ENCODE measurements at regions not wholly inside any gene's neighbourhood (a gene's known extent, or its start where the extent isn't known, plus 50 kb on each side); places are given as distances from the start of the nearest gene placed in this dataset.
"Not testable (repeated sequence)": the region's sequence is repeated elsewhere in the genome, so short reads cannot be mapped to it uniquely, and the experiment has no call there.

GRCh38 chr18:5830902-5831301, 64.4 kb downstream of the TMEM200C start:
- H3K9me3 ChIP-seq (ENCODE audit: control insufficient read depth in 1 of 2, low read length in 2 of 2); H3K4me1 ChIP-seq (ENCODE audit: control insufficient read depth in 1 of 2, insufficient read depth in 2 of 2, low read length in 2 of 2); H3K9ac ChIP-seq (ENCODE audit: low read depth in 1 of 2, low read length in 2 of 2); H3K4me3 ChIP-seq (ENCODE audit: low read depth in 1 of 2, low read length in 2 of 2); H3K27ac ChIP-seq (ENCODE audit: low read depth, low read length); H3K36me3 ChIP-seq (ENCODE audit: control insufficient read depth in 1 of 2, insufficient read depth in 2 of 2, low read length in 2 of 2); H3K27me3 ChIP-seq (ENCODE audit: control insufficient read depth in 1 of 2, insufficient read depth in 2 of 2, low read length in 2 of 2): not testable (repeated sequence)

GRCh38 chr18:5828913-5829312, 66.4 kb downstream of the TMEM200C start:
- no peak overlapping the region for H3K4me3 ChIP-seq (ENCODE audit: low read depth in 1 of 2, low read length in 2 of 2)
- no peak overlapping the region for H3K9ac ChIP-seq (ENCODE audit: low read depth in 1 of 2, low read length in 2 of 2)
- no peak overlapping the region for H3K27ac ChIP-seq (ENCODE audit: low read depth, low read length)
- no peaks in the 10 kb centered on the region for H3K36me3 ChIP-seq (ENCODE audit: control insufficient read depth in 1 of 2, insufficient read depth in 2 of 2, low read length in 2 of 2)
- H3K27me3 ChIP-seq (ENCODE audit: control insufficient read depth in 1 of 2, insufficient read depth in 2 of 2, low read length in 2 of 2) = no peaks in the 10 kb centered on the region
- no peaks in the 10 kb centered on the region for H3K4me1 ChIP-seq (ENCODE audit: control insufficient read depth in 1 of 2, insufficient read depth in 2 of 2, low read length in 2 of 2)
- H3K9me3 ChIP-seq (ENCODE audit: control insufficient read depth in 1 of 2, low read length in 2 of 2) = no peaks in the 10 kb centered on the region

- H3K27ac ChIP-seq (ENCODE audit: low read depth, low read length) = no peak overlapping the region
- H3K4me3 ChIP-seq (ENCODE audit: low read depth in 1 of 2, low read length in 2 of 2) = no peak overlapping the region
- no peaks in the 10 kb centered on the region for H3K36me3 ChIP-seq (ENCODE audit: control insufficient read depth in 1 of 2, insufficient read depth in 2 of 2, low read length in 2 of 2)
- no peaks in the 10 kb centered on the region for H3K9me3 ChIP-seq (ENCODE audit: control insufficient read depth in 1 of 2, low read length in 2 of 2)
- no peaks in the 10 kb centered on the region for H3K4me1 ChIP-seq (ENCODE audit: control insufficient read depth in 1 of 2, insufficient read depth in 2 of 2, low read length in 2 of 2)
- no peaks in the 10 kb centered on the region for H3K27me3 ChIP-seq (ENCODE audit: control insufficient read depth in 1 of 2, insufficient read depth in 2 of 2, low read length in 2 of 2)
- no peak overlapping the region for H3K9ac ChIP-seq (ENCODE audit: low read depth in 1 of 2, low read length in 2 of 2)
These were observed 69.7 kb downstream of the TMEM200C start for GRCh38 chr18:5825663-5826062.

GRCh38 chr18:5824370-5824984, 70.8 kb downstream of the TMEM200C start:
- Histone ChIP-seq H3K27ac (ENCODE audit: low read depth, low read length) (no peak overlapping the region), H3K36me3 (ENCODE audit: control insufficient read depth in 1 of 2, insufficient read depth in 2 of 2, low read length in 2 of 2) (no peaks in the 10 kb centered on the region), H3K4me1 (ENCODE audit: control insufficient read depth in 1 of 2, insufficient read depth in 2 of 2, low read length in 2 of 2) (no peaks in the 10 kb centered on the region), H3K9me3 (ENCODE audit: control insufficient read depth in 1 of 2, low read length in 2 of 2) (no peaks in the 10 kb centered on the region), H3K4me3 (ENCODE audit: low read depth in 1 of 2, low read length in 2 of 2) (no peak overlapping the region), H3K9ac (ENCODE audit: low read depth in 1 of 2, low read length in 2 of 2) (no peak overlapping the region), H3K27me3 (ENCODE audit: control insufficient read depth in 1 of 2, insufficient read depth in 2 of 2, low read length in 2 of 2) (no peaks in the 10 kb centered on the region)

GRCh38 chr18:5817816-5818215, 77.5 kb downstream of the TMEM200C start:
- Histone ChIP-seq H3K9ac (ENCODE audit: low read depth in 1 of 2, low read length in 2 of 2) (no peak overlapping the region), H3K27ac (ENCODE audit: low read depth, low read length) (no peak overlapping the region), H3K9me3 (ENCODE audit: control insufficient read depth in 1 of 2, low read length in 2 of 2) (no peaks in the 10 kb centered on the region), H3K4me3 (ENCODE audit: low read depth in 1 of 2, low read length in 2 of 2) (no peak overlapping the region), H3K4me1 (ENCODE audit: control insufficient read depth in 1 of 2, insufficient read depth in 2 of 2, low read length in 2 of 2) (no peaks in the 10 kb centered on the region), H3K27me3 (ENCODE audit: control insufficient read depth in 1 of 2, insufficient read depth in 2 of 2, low read length in 2 of 2) (no peaks in the 10 kb centered on the region), H3K36me3 (ENCODE audit: control insufficient read depth in 1 of 2, insufficient read depth in 2 of 2, low read length in 2 of 2) (no peaks in the 10 kb centered on the region)

GRCh38 chr18:5806860-5807259, 88.5 kb downstream of the TMEM200C start:
- H3K9me3 ChIP-seq (ENCODE audit: control insufficient read depth in 1 of 2, low read length in 2 of 2) = peaks cover 2 to 7% of the 10 kb centered on the region in 2 donors
- no peaks in the 10 kb centered on the region for H3K27me3 ChIP-seq (ENCODE audit: control insufficient read depth in 1 of 2, insufficient read depth in 2 of 2, low read length in 2 of 2)
- H3K4me1 ChIP-seq (ENCODE audit: control insufficient read depth in 1 of 2, insufficient read depth in 2 of 2, low read length in 2 of 2) = no peaks in the 10 kb centered on the region
- H3K9ac ChIP-seq (ENCODE audit: low read depth in 1 of 2, low read length in 2 of 2) = no peak overlapping the region
- no peak overlapping the region for H3K4me3 ChIP-seq (ENCODE audit: low read depth in 1 of 2, low read length in 2 of 2)
- H3K27ac ChIP-seq (ENCODE audit: low read depth, low read length) = no peak overlapping the region
- H3K36me3 ChIP-seq (ENCODE audit: control insufficient read depth in 1 of 2, insufficient read depth in 2 of 2, low read length in 2 of 2) = no peaks in the 10 kb centered on the region

GRCh38 chr18:5787936-5788335, 107.4 kb downstream of the TMEM200C start:
- Histone ChIP-seq H3K9me3 (ENCODE audit: control insufficient read depth in 1 of 2, low read length in 2 of 2) (no peaks in the 10 kb centered on the region), H3K36me3 (ENCODE audit: control insufficient read depth in 1 of 2, insufficient read depth in 2 of 2, low read length in 2 of 2) (no peaks in the 10 kb centered on the region), H3K4me3 (ENCODE audit: low read depth in 1 of 2, low read length in 2 of 2) (no peak overlapping the region), H3K27ac (ENCODE audit: low read depth, low read length) (no peak overlapping the region), H3K4me1 (ENCODE audit: control insufficient read depth in 1 of 2, insufficient read depth in 2 of 2, low read length in 2 of 2) (no peaks in the 10 kb centered on the region), H3K27me3 (ENCODE audit: control insufficient read depth in 1 of 2, insufficient read depth in 2 of 2, low read length in 2 of 2) (no peaks in the 10 kb centered on the region), H3K9ac (ENCODE audit: low read depth in 1 of 2, low read length in 2 of 2) (no peak overlapping the region)

- Histone ChIP-seq H3K27ac (ENCODE audit: low read depth, low read length) (no peak overlapping the region), H3K9ac (ENCODE audit: low read depth in 1 of 2, low read length in 2 of 2) (no peak overlapping the region), H3K36me3 (ENCODE audit: control insufficient read depth in 1 of 2, insufficient read depth in 2 of 2, low read length in 2 of 2) (no peaks in the 10 kb centered on the region), H3K27me3 (ENCODE audit: control insufficient read depth in 1 of 2, insufficient read depth in 2 of 2, low read length in 2 of 2) (no peaks in the 10 kb centered on the region), H3K9me3 (ENCODE audit: control insufficient read depth in 1 of 2, low read length in 2 of 2) (no peaks in the 10 kb centered on the region), H3K4me3 (ENCODE audit: low read depth in 1 of 2, low read length in 2 of 2) (no peak overlapping the region), H3K4me1 (ENCODE audit: control insufficient read depth in 1 of 2, insufficient read depth in 2 of 2, low read length in 2 of 2) (no peaks in the 10 kb centered on the region)
These were observed 115.4 kb downstream of the TMEM200C start for GRCh38 chr18:5779922-5780321.

- no peak overlapping the region for H3K4me3 ChIP-seq (ENCODE audit: low read depth in 1 of 2, low read length in 2 of 2)
These were observed 122.8 kb downstream of the TMEM200C start for GRCh38 chr18:5772306-5773105.

GRCh38 chr18:5771343-5771742, 124.0 kb downstream of the TMEM200C start:
- Histone ChIP-seq H3K4me1 (ENCODE audit: control insufficient read depth in 1 of 2, insufficient read depth in 2 of 2, low read length in 2 of 2) (no peaks in the 10 kb centered on the region), H3K27ac (ENCODE audit: low read depth, low read length) (no peak overlapping the region), H3K36me3 (ENCODE audit: control insufficient read depth in 1 of 2, insufficient read depth in 2 of 2, low read length in 2 of 2) (no peaks in the 10 kb centered on the region), H3K9ac (ENCODE audit: low read depth in 1 of 2, low read length in 2 of 2) (no peak overlapping the region), H3K9me3 (ENCODE audit: control insufficient read depth in 1 of 2, low read length in 2 of 2) (no peaks in the 10 kb centered on the region), H3K4me3 (ENCODE audit: low read depth in 1 of 2, low read length in 2 of 2) (no peak overlapping the region), H3K27me3 (ENCODE audit: control insufficient read depth in 1 of 2, insufficient read depth in 2 of 2, low read length in 2 of 2) (no peaks in the 10 kb centered on the region)

More at GRCh38 chr18:5772306-5773105, 122.8 kb downstream of the TMEM200C start:
- no peaks in the 10 kb centered on the region for H3K4me1 ChIP-seq (ENCODE audit: control insufficient read depth in 1 of 2, insufficient read depth in 2 of 2, low read length in 2 of 2)
- no peaks in the 10 kb centered on the region for H3K9me3 ChIP-seq (ENCODE audit: control insufficient read depth in 1 of 2, low read length in 2 of 2)
- no peak overlapping the region for H3K9ac ChIP-seq (ENCODE audit: low read depth in 1 of 2, low read length in 2 of 2)
- H3K27ac ChIP-seq (ENCODE audit: low read depth, low read length) = no peak overlapping the region
- no peaks in the 10 kb centered on the region for H3K27me3 ChIP-seq (ENCODE audit: control insufficient read depth in 1 of 2, insufficient read depth in 2 of 2, low read length in 2 of 2)
- H3K36me3 ChIP-seq (ENCODE audit: control insufficient read depth in 1 of 2, insufficient read depth in 2 of 2, low read length in 2 of 2) = no peaks in the 10 kb centered on the region
